GM19023 (cell line): ENCODE measurements at regions not wholly inside any gene's neighbourhood (a gene's known extent, or its start where the extent isn't known, plus 50 kb on each side); places are given as distances from the start of the nearest gene placed in this dataset.
A peak's percentile ranks its signal among the peaks of the same experiment; 100 is the strongest.

Experiments
- ATAC-seq: cut with Tn5 transposase; IDR thresholded peaks from one replicate; pipeline ENCODE4 v1.9.1; 2021; ENCODE audit warnings: mild to moderate bottlenecking, moderate library complexity; ENCODE audit not compliant: unreplicated experiment

DNA sequence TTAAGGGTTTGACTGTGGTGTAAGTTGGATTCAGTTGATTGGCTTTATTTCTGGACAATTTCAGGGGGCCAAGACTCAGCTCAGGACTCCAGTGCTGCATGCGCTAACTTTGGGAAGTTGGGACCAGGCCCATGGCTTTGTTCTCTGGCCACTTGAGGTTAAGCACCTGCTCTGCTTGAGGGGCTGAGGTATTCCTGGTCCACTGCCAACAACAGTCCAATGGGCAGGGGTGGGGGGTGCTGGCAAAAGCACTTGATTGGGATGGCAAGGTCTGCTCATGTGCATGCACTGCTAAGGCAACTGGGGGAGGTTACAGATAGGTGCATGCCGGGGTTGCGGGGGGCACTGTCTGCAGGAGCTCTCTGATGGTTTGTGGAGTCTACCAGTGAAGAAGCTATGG is 52.6 kb upstream of the ASB17 start:
- no peak for ATAC-seq

DNA sequence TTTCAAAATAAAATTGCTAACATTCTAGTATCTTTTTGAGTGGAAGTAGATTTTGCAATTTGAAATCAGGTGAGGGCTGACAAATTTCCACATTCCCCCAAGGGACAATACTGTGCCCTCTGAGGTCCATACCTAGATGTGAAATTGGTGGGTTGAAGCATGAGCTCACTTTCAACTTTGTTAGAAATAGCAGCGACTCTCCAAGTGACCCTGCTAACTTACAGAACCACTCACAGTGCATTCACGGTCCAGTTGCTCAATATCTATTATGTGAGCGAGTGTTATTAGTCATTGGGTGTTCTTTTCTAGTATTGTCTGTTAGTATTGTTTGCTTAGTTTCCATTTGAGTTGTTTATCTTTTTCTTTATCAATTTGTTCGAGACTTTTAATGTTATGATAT is 53.6 kb upstream of the ASB17 start:
- peak; percentile 75 for ATAC-seq

DNA sequence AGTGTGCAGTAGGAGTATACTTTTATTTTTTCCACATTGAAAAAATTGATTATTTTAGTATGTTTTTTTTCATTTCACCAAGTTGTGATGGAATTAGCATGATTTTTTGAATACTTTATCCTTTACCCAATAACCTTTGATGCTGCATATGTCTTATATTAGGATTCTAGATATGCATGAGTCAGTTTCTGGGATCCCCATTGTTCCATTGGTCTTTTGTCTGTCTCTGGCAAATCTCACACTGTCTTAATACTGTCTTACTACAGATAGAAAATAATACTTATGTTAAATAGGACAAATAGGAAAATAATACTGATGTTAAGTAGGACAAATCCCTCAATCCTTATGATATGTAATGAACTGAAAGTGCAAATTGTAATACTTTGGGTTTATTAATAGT is 54.3 kb upstream of the ASB17 start:
- no peak for ATAC-seq

DNA sequence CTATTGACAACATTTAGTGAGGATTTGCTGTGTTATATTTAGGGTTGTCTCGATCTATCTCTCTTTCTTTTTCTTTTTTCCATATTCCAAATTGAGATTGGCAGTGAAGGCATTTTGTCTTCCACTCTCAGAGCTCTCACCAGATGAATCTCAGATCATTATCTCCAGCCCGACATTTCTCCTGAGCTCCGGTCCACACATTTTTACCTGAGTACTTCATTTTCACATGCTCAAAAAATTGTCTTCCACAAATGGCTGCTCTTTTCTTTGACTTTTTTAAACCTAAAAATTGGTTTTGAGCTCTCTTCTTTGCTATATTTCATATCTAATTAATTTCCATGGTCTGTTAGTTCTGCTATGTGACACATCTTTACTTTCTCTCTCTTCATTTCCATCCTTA is 56.9 kb upstream of the ASB17 start:
- ATAC-seq, result no peak

DNA sequence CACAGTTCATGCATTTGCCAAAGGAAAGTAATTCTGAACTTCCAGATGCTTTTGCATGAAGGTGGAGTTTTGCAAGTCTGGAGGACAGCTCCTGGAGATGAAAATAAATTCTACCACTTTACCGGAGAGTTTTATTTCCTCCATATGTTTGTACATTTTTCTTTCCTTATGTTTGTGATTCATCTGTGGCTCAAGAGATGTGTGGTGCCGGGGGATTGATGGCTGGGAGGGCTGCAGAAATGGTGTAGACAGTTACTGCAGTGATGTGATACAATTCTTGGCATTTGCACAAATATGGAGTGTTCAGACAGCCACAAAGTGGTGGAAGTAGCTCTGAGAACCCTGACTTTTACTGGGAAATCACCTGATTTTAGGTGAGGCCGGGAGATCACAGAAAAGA is 58.5 kb upstream of the ASB17 start:
- no peak for ATAC-seq

DNA sequence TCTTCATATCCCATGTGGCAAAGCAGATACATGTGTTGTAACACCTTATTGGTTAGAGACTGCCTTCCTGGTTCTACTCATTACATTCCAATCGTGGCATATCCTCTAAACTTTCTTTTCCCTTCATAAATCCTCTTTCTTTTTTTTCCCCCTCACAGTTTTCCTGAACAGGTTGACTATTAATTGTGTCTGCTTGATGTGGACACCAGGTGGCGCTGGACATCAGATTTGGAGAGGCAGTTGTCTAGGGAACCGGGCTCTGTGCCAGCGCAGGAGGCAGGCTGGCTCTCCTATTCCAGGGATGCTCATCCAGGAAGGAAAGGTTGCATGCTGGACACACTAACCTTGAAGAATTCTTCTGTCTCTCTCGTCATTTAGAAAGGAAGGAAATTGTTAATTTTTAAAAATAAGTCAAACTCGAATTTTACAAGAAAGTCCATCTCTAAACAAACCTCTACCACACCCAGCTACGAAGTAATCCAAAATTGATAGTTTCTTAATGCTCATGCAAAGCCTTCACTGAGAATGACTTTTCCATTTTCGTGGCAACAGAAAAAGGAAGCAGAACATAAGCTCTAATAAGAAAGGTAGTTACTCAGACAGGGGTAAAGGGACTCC is 59.4 kb upstream of the ASB17 start:
- ATAC-seq, result peak; percentile 84

DNA sequence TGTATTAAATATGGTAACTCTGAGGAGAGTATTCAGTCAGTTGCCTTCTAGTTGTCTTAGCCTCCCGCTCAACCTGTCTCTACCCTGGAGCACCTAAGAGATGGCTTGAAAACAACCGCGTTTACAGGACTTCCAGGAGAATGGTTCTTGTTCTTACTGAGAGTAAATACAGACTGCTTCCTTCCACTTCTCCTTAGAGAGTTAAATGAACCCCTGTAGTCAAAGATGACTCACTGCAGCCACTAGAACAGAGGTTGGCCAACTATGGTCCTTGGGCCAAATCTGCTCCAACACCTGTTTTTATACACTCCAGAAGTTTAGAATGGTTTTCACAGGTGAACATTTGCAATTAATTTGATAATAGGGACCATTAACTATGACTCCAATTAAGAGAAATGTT is 60.1 kb upstream of the ASB17 start:
- no peak for ATAC-seq

DNA sequence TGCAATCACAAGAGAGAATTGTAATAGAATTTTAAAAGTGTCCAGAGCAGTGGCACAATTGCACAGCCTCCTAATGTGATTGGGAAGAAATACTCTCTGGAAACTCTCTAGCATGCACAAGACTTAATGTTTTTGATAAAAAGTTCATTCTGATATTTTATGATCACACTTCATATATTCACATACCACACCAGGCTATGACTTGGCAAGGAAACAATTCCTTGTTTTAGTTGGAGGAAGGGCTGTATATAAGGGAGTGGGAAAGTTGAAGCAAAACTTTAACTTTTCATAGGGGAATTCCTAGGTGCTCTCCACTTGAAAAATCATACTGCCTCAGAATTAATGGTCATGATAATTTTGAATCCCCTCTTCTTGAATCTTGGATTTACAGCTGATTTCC is 61.5 kb upstream of the ASB17 start:
- no peak for ATAC-seq

DNA sequence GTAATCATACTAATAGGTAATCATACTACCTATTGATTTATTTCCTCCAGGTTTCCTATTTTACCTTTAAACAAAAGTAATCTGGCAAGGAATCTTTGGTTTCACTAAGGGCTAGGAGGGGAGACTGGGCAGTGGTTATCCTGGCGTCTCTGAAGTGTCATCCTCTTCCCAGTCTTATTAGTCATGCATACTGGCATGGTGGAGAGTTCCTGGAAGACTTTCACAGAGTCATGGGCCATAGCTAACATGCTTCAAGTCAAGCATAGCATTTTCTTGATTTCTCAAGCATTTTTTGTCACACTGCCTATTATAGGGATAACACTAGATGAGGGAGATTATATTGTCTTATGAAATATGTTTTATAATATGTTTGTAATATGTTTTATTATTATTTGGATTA is 64.0 kb upstream of the ASB17 start:
- ATAC-seq, result no peak

DNA sequence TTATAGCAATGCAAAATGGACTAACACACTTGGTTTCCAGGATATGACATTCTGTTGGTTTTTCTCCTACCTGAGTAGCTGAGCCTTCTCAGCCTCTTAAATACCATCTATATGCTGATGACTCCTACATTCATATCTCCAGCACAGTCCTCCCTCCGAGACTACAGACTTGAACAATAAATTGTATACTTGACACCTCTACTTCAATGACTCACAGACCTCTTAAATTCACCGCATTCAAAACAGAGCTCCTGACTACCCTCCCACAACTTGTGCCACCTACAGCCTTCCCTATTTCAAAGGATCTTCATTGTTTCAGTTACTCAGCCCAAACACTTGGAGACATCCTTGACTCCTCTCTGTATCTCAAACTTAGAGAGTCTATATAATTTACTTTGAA is 66.8 kb upstream of the ASB17 start:
- ATAC-seq, result no peak

DNA sequence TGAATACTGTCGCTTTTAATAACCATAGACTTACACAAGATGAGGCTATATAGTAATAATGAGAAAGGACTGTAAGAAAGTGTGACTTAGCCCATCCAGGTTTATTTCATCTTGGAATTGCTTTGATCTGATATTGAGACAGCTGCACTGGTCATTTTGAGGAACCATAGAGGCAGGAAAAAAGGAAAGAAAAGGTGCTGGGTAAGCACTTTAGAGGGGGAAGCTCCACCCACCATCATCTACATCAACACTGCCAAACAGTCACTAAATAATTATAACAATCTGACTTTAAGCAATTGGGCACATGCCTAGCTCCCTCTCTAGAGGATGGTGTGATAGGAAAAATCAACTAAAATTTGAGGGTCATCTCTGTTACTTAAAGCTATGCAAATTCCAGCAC is 70.6 kb upstream of the ST6GALNAC3 start:
- no peak for ATAC-seq

DNA sequence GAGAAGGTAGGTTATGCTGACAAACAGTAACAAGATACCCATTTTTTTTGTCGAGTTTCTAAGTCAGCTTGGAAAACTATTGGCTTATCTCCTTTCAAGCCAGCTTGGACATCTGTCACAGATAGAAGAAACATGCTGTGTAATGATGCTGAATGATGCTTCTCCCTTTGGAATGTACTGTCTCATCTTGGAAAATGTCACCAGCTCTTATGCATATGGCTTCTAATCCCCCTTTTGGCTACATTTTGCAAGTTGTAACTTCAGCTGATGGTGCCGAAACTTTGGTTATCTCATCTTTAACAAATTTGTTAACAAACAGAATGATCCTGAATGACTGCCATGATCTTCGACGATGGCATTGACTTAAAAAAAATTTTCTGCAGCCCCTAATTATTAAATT is 68.8 kb upstream of the ST6GALNAC3 start:
- no peak for ATAC-seq

DNA sequence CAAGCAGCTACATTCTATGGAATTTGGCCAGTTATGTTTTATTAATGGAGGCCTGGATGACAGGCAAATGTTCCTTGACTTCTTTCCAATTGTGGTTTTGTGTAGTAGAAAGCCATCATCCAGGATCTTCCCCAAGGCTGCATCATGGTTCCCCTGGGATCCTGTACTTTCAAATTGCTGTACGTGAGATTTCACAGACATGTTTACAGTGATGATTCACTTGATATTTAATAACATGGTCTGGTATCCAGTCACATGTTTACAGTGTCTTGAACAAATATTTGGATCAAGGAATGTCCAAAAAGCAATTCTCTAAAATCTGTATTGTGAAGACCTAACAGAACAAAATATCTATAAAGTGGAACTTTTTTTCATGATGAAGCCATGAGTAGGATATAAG is 68.3 kb upstream of the ST6GALNAC3 start:
- no peak for ATAC-seq

DNA sequence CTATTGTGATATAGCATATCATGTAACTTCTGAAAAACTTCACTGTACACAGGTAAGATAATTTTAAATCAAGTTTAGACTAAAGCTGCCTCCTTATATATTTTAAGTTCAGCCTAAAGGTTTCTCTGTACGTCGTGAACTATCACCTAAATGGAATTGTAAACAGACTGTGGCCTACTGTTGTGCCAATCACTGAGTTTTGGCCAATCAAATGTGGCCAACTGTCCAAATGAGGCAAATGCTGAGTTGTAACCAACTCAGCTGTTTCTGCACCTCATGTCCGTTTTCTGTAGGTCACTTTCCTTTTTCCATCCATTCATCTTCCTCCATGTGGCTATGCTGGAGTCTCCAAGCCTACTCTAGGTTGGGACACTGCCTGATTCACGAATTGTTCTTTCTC is 63.7 kb upstream of the ST6GALNAC3 start:
- no peak for ATAC-seq

DNA sequence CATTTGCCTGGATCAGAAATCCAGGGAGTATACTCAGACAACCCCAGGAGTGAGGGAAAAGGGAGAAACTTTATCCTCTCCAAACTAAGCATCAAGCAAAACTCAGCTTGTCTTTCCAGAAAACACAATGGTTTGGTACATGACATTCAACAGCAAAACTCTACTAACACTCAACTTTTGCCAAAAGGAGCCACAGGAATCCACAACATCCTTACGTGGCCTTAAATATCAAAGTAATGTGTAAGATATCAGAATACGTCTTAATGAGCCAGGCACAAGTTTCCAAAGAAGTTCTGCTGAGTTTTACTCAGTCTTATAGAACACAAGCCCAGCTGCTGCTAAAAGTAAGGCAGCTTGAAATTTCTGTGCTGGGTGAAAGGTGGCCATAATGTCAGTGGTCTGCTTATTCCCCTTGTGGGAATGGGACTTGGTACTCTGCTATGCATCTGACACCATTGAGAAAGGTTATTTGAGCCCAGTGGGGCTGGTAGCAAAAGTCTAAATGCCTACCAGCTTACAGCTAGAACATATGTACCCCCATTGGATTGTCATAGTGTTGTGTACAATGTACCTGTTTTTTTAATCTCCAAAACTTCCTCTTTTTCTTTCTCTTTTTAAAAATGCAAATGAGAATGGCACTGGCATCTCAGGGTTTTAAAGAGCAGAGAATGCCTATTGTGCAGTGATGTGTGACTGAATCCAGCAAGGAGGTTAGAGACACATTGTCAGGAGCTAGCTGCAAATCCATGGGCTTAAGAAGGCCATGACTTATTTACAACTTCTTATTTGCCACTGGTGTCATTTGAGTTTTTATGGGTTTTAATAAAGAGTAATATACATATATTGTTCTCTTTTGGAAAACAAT is 62.0 kb upstream of the ST6GALNAC3 start:
- no peak for ATAC-seq

DNA sequence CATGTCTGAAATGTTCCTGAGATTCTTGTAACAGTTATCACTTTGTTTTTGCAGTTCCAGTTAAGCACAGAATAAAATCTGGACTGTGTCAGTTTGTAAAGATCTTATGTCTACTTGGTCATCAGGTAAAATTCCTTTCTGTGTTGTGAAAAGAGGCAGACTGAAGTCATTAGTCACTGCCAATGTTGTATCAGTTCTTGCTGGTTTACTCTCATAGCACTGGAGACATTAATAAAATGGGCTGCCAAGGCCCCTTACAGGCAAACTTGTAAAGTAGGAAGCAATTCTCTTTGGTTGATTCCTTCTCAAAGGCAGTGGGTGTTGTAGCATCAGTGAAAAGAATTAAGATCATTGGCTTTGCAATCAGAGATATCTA is 61.4 kb upstream of the ST6GALNAC3 start:
- ATAC-seq, result no peak

DNA sequence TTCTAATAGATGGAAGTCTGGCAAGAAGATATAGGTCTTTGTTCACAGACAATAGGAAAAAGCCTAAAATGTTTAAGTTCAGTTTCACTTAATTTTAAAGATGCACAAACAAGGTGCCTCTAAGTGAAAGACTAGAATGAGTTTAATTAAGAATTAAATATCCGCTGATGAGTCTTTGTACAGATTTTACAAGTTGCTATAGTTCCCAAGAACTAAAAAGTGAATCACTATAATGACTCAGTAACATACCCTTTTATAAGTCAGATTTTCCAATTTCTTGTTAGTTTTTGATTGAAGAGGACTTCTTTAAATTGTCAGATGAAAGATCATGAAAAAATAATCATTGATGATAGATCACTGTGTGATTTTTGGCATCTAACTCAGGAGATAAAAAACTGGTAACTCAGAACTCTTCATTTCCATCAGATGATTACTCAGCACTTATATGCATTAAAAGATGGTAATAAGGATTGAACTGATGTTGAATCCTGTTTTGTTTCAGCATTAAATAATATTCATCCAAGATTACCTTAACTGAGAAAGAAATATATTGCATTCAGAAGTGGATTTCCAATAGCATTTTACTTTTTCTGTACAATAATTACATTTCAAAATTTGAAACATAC is 59.0 kb upstream of the ST6GALNAC3 start:
- no peak for ATAC-seq

DNA sequence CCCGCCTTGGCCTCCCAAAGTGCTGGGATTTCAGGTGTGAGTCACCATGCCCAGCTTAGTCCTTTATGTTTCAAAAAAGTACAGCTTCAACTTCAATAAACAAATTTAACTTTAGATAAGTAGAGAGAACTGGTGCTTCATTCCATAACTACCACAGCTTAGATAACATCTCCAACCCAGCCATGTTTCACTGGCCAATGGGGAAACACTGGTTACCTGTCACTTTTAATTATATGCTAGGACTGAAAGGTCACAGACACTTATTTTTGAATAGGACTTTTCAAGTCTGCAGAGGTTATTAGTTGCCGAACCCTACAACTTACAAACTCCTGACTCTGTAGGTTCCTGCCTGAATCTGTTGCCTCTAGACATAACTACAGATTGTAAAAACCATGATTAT is 56.5 kb upstream of the ST6GALNAC3 start:
- ATAC-seq, result no peak

DNA sequence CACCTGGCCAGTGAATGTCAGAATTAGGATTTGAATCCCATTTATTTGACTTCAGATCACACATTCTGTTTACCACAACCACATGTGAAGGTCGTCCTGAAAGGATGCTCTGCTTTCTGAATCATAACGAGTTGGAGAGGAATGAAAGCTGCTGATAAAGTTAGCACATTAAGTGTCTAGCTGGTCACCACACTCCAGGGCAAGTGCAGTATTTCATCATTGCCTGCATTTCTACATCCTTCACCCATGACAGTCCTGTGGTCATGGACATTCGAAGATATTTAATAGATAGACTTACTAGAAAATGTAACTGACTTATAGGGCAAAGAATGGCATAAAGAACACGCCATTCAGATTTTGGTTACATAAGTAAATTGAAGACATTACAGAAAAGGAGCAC is 52.7 kb upstream of the ST6GALNAC3 start:
- no peak for ATAC-seq

DNA sequence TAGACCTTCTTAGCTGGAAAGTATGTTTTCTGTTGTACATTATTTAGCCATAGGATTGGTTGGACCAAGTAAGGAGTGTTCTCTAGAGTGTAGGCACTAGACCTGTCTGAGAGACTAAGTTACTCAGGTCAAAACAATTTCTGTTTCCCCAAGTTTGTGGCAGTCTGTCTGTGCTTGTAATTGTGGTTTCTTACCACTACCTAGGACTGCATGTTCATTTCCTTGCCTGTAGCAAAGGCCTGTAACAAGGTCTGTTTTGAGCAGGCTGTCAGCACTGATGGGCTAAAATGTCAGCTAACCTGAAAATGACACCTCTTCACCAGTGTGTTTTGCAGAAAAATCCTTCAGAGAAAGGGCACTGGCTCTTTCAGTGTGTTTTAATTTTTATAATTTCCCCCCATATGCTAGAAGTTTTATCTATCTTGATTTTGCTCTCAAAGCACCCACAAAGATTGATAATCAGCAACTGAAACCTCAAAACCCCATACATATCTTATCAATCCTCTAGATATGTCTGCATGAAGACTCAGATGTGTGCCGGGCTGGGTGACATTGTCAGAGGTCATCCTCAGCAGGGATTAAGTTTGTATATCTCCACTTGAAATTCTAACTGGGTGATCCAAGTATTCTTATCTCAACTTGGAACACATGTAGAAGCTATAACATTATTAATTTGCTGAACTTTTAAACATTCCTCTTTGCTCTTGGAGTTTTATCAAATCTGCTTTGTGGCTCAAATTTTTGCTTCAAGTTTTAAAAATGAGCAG is 50.7 kb upstream of the ST6GALNAC3 start:
- no peak for ATAC-seq
